ENCODE measurements at regions not wholly inside any gene's neighbourhood (a gene's known extent, or its start where the extent isn't known, plus 50 kb on each side); places are given as distances from the start of the nearest gene placed in this dataset.

DNA sequence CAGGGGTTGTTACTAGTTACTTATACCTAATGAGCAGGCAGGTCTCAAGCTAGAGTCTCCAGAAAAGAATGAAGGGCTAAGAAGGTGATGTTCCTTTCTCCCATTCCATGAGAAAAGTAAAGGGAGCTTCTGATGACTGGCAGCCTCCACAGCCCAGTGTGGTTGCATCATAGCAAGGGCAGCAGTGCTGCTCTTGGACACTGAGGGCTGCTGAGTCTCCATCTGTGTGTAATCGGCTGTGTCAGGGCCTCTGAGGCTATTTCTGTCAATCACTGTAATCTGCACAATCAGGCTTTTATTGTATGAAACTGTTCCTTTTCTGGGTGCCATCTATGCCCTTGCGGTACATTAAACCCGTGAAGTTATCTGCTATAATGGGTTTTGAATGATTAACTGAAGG is 164.1 kb upstream of the FBXO11 start:
- BruUV-seq (replicated peaks): no TSS peak

More for the DNA sequence above, 164.1 kb upstream of the FBXO11 start:
- ChIA-PET POLR2A (no interaction called here), CTCF (ENCODE audit: low intra/inter-chr PET ratio) (interaction anchor here (0.7 kb wide), 1 partner anchor 1357 kb away, joined by 3 read pairs; no protein-coding TSS in a partner anchor)
- Histone ChIP-seq H3K79me2 (ENCODE audit: control insufficient read depth, insufficient read depth, low read length) (no peaks in the 10 kb centered on the region), H3K36me3 (ENCODE audit: control insufficient read depth, insufficient read depth, low read length) (no peaks in the 10 kb centered on the region), H3K9me1 (ENCODE audit: control insufficient read depth, insufficient read depth, low read length) (no peaks in the 10 kb centered on the region), H3K4me2 (ENCODE audit: insufficient read depth, low read length) (no peak overlapping the region), H3K27me3 (ENCODE audit: control insufficient read depth in 2 of 2, insufficient read depth in 2 of 2, low read length in 2 of 2) (peaks cover 17 to 40% of the 10 kb centered on the region in 2 experiments), H2AFZ (ENCODE audit: low read depth, low read length) (no peak overlapping the region), H3K4me3 (no peak overlapping the region), H3K9ac (ENCODE audit: insufficient read depth in 1 of 2, low read depth in 2 of 2, low read length in 2 of 2) (no peak overlapping the region), H3K9me3 (replicated peaks; ENCODE audit: control insufficient read depth, insufficient read depth, low read depth, low read length) (no peaks in the 10 kb centered on the region), H3K27ac (ENCODE audit: extremely low read depth, low read depth, low read length) (no peak overlapping the region), H4K20me1 (replicated peaks; ENCODE audit: control insufficient read depth, insufficient read depth, low read length) (no peaks in the 10 kb centered on the region), H3K4me1 (replicated peaks in 1 of 2; ENCODE audit: control insufficient read depth in 2 of 2, insufficient read depth in 2 of 2, low read length in 2 of 2) (no peaks in the 10 kb centered on the region)
- intact Hi-C loops (cut with micrococcal nuclease): no loop called here
- ATAC-seq (peak; percentile 57; the same call in 2 of the 3 replicates), DNase-seq (ENCODE audit: extremely low read depth in 1 of 4, low spot score in 3 of 4) (no peak), FAIRE-seq (no peak)
- TF ChIP-seq ILF3 (IDR thresholded peaks at IDR 0.05; ENCODE audit: borderline replicate concordance) (no peak), CEBPB (tag; IDR thresholded peaks at IDR 0.05) (peak; percentile 56), RBM17 (IDR thresholded peaks at IDR 0.05; ENCODE audit: borderline replicate concordance, low read depth, low read length) (no peak), HOXB6 (CRISPR knock-in tag; IDR thresholded peaks at IDR 0.05; ENCODE audit: borderline replicate concordance) (no peak), NR2C1 (IDR thresholded peaks at IDR 0.05) (no peak), NR2C1 (tag; IDR thresholded peaks at IDR 0.05) (no peak), RFX7 (CRISPR knock-in tag; IDR thresholded peaks at IDR 0.05) (no peak), CEBPG (CRISPR knock-in tag; IDR thresholded peaks at IDR 0.05) (no peak), CEBPG (tag; conservative IDR thresholded peaks at IDR 0.05 in 1 of 2, IDR thresholded peaks at IDR 0.05 in 1 of 2) (peak in 1 of 2 experiments; percentile 49; a peak in 2 of 4 replicates), COPS2 (conservative IDR thresholded peaks at IDR 0.05) (no peak)
- TF ChIP-seq, protein P1, sequence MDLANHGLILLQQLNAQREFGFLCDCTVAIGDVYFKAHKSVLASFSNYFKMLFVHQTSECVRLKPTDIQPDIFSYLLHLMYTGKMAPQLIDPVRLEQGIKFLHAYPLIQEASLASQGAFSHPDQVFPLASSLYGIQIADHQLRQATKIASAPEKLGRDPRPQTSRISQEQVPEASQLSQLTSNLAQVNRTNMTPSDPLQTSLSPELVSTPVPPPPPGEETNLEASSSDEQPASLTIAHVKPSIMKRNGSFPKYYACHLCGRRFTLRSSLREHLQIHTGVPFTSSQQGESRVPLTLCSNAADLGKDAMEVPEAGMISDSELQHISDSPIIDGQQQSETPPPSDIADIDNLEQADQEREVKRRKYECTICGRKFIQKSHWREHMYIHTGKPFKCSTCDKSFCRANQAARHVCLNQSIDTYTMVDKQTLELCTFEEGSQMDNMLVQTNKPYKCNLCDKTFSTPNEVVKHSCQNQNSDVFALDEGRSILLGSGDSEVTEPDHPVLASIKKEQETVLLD (IDR thresholded peaks at IDR 0.05): no peak
- TF ChIP-seq, protein P2, sequence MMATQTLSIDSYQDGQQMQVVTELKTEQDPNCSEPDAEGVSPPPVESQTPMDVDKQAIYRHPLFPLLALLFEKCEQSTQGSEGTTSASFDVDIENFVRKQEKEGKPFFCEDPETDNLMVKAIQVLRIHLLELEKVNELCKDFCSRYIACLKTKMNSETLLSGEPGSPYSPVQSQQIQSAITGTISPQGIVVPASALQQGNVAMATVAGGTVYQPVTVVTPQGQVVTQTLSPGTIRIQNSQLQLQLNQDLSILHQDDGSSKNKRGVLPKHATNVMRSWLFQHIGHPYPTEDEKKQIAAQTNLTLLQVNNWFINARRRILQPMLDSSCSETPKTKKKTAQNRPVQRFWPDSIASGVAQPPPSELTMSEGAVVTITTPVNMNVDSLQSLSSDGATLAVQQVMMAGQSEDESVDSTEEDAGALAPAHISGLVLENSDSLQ (IDR thresholded peaks at IDR 0.05): 0 out of 2 replicates have a peak, but pooled peaks have one; percentile 31
- TF ChIP-seq, protein P3, sequence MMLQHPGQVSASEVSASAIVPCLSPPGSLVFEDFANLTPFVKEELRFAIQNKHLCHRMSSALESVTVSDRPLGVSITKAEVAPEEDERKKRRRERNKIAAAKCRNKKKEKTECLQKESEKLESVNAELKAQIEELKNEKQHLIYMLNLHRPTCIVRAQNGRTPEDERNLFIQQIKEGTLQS (IDR thresholded peaks at IDR 0.05): peak; percentile 28; the same call in 1 of the 2 replicates
- TF ChIP-seq, protein P3 (CRISPR knock-in tag; conservative IDR thresholded peaks at IDR 0.05): no peak
- TF ChIP-seq, protein P4, sequence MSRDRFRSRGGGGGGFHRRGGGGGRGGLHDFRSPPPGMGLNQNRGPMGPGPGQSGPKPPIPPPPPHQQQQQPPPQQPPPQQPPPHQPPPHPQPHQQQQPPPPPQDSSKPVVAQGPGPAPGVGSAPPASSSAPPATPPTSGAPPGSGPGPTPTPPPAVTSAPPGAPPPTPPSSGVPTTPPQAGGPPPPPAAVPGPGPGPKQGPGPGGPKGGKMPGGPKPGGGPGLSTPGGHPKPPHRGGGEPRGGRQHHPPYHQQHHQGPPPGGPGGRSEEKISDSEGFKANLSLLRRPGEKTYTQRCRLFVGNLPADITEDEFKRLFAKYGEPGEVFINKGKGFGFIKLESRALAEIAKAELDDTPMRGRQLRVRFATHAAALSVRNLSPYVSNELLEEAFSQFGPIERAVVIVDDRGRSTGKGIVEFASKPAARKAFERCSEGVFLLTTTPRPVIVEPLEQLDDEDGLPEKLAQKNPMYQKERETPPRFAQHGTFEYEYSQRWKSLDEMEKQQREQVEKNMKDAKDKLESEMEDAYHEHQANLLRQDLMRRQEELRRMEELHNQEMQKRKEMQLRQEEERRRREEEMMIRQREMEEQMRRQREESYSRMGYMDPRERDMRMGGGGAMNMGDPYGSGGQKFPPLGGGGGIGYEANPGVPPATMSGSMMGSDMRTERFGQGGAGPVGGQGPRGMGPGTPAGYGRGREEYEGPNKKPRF (IDR thresholded peaks at IDR 0.05; ENCODE audit: low read depth, low read length): no peak
- TF ChIP-seq, protein P5, sequence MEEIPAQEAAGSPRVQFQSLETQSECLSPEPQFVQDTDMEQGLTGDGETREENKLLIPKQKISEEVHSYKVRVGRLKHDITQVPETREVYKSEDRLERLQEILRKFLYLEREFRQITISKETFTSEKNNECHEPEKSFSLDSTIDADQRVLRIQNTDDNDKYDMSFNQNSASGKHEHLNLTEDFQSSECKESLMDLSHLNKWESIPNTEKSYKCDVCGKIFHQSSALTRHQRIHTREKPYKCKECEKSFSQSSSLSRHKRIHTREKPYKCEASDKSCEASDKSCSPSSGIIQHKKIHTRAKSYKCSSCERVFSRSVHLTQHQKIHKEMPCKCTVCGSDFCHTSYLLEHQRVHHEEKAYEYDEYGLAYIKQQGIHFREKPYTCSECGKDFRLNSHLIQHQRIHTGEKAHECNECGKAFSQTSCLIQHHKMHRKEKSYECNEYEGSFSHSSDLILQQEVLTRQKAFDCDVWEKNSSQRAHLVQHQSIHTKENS (CRISPR knock-in tag; IDR thresholded peaks at IDR 0.05): no peak
- in situ Hi-C loops (cut with MboI): no loop called here
- 4% methylated on average over 3 of the region's 3 CpGs for WGBS (ENCODE audit: insufficient coverage, low coverage, missing lambda C conversion rate)

Data from K562 (cell line).